HG03039 (cell line): ENCODE measurements at regions not wholly inside any gene's neighbourhood (a gene's known extent, or its start where the extent isn't known, plus 50 kb on each side); places are given as distances from the start of the nearest gene placed in this dataset.
"Not testable (repeated sequence)": the region's sequence is repeated elsewhere in the genome, so short reads cannot be mapped to it uniquely, and the experiment has no call there.

Experiments used
- ATAC-seq: cut with Tn5 transposase; IDR thresholded peaks from one replicate; pipeline ENCODE4 v1.9.1; 2021; ENCODE audit warnings: mild to moderate bottlenecking, moderate library complexity; ENCODE audit not compliant: unreplicated experiment

GRCh38 chr16:29154088-29154487, 169.2 kb downstream of the LAT start:
- ATAC-seq = no peak

GRCh38 chr16:29153307-29153706, 168.5 kb downstream of the LAT start:
- not testable (repeated sequence) for ATAC-seq

GRCh38 chr16:29152544-29153031, 167.7 kb downstream of the LAT start:
- ATAC-seq = not testable (repeated sequence)

- ATAC-seq = no peak
Observed at GRCh38 chr16:29151317-29151716, 166.5 kb downstream of the LAT start.

GRCh38 chr16:29149912-29150311, 165.1 kb downstream of the LAT start:
- ATAC-seq = not testable (repeated sequence)

GRCh38 chr16:29148867-29149272, 164.0 kb downstream of the LAT start:
- no peak for ATAC-seq

- no peak for ATAC-seq
Observed at GRCh38 chr16:29148131-29148691, 163.4 kb downstream of the LAT start.

GRCh38 chr16:29147710-29148109, 162.9 kb downstream of the LAT start:
- ATAC-seq = not testable (repeated sequence)

- ATAC-seq = not testable (repeated sequence)
Observed at GRCh38 chr16:29146808-29147643, 162.2 kb downstream of the LAT start.

GRCh38 chr16:29146266-29146665, 161.4 kb downstream of the LAT start:
- no peak for ATAC-seq

- ATAC-seq = not testable (repeated sequence)
Observed at GRCh38 chr16:29145486-29146225, 160.8 kb downstream of the LAT start.

- ATAC-seq = not testable (repeated sequence)
Observed at GRCh38 chr16:29145086-29145485, 160.2 kb downstream of the LAT start.

GRCh38 chr16:29144669-29145062, 159.8 kb downstream of the LAT start:
- ATAC-seq = not testable (repeated sequence)

- ATAC-seq = not testable (repeated sequence)
Observed at GRCh38 chr16:29143739-29144668, 159.2 kb downstream of the LAT start.

- ATAC-seq = not testable (repeated sequence)
Observed at GRCh38 chr16:29142506-29142905, 157.7 kb downstream of the LAT start.

- ATAC-seq = no peak
Observed at GRCh38 chr16:29141586-29142324, 156.9 kb downstream of the LAT start.

GRCh38 chr16:29141121-29141520, 156.3 kb downstream of the LAT start:
- not testable (repeated sequence) for ATAC-seq

GRCh38 chr16:29139901-29140855, 155.3 kb downstream of the LAT start:
- ATAC-seq = not testable (repeated sequence)
